Right atrium auricular region (tissue), 2 donors: ENCODE measurements at regions not wholly inside any gene's neighbourhood (a gene's known extent, or its start where the extent isn't known, plus 50 kb on each side); places are given as distances from the start of the nearest gene placed in this dataset.

Experiments
- DNase-seq: peaks from one replicate; pipeline ENCODE4 v3.0.0-alpha.2; 2019; ENCODE audit warnings: low spot score
- H3K27ac ChIP-seq, 2 donors: fragments of 200-600 bp; sonication (generic); 1 replicate in 1 of 2; 2 replicates in 1 of 2; pipeline ENCODE4 v1.5.1; 2016 to 2019
- H3K27me3 ChIP-seq, 2 donors: fragments of 200-600 bp; sonication (generic); one replicate each; pipeline versions ENCODE4 v1.5.1 to v1.6.0; 2017 to 2019
- H3K36me3 ChIP-seq: fragments of 200-600 bp; sonication (generic); one replicate; pipeline ENCODE4 v1.5.1; 2016
- H3K4me1 ChIP-seq, 2 donors: fragments of 200-600 bp; sonication (generic); one replicate each; pipeline versions ENCODE4 v1.5.1 to v1.6.0; 2017 to 2019
- H3K4me3 ChIP-seq, 2 donors: fragments of 200-600 bp; sonication (generic); 1 replicate in 1 of 2; 2 replicates in 1 of 2; pipeline ENCODE4 v1.5.1; 2017 to 2019; ENCODE audit warnings: mild to moderate bottlenecking in 1 of 2, moderate library complexity in 1 of 2
- H3K9me3 ChIP-seq, 2 donors: fragments of 200-600 bp; sonication (generic); one replicate each; pipeline ENCODE4 v1.5.1; 2019
- TF ChIP-seq, protein P1 (sequence below), 2 donors: fragments of 200-600 bp; sonication (generic); IDR thresholded peaks; one replicate each; pipeline ENCODE4 v1.5.1; 2019; ENCODE audit warnings: antibody characterized with exemption in 2 of 2

GRCh38 chr7:96539471-96539870, 170.2 kb downstream of the SEM1 start:
- Histone ChIP-seq H3K4me1 (no peaks in the 10 kb centered on the region), H3K27ac (no peak overlapping the region), H3K4me3 (no peak overlapping the region), H3K27me3 (no peaks in the 10 kb centered on the region), H3K9me3 (peaks cover 0 to 5% of the 10 kb centered on the region in 2 donors), H3K36me3 (no peaks in the 10 kb centered on the region)
- TF ChIP-seq, protein P1, sequence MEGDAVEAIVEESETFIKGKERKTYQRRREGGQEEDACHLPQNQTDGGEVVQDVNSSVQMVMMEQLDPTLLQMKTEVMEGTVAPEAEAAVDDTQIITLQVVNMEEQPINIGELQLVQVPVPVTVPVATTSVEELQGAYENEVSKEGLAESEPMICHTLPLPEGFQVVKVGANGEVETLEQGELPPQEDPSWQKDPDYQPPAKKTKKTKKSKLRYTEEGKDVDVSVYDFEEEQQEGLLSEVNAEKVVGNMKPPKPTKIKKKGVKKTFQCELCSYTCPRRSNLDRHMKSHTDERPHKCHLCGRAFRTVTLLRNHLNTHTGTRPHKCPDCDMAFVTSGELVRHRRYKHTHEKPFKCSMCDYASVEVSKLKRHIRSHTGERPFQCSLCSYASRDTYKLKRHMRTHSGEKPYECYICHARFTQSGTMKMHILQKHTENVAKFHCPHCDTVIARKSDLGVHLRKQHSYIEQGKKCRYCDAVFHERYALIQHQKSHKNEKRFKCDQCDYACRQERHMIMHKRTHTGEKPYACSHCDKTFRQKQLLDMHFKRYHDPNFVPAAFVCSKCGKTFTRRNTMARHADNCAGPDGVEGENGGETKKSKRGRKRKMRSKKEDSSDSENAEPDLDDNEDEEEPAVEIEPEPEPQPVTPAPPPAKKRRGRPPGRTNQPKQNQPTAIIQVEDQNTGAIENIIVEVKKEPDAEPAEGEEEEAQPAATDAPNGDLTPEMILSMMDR (IDR thresholded peaks at IDR 0.05), result no peak
- DNase-seq, result no peak

GRCh38 chr7:96538632-96539031, 171.0 kb downstream of the SEM1 start:
- Histone ChIP-seq H3K27me3 (no peaks in the 10 kb centered on the region), H3K27ac (no peak overlapping the region), H3K4me3 (no peak overlapping the region), H3K9me3 (peaks cover 0 to 5% of the 10 kb centered on the region in 2 donors), H3K4me1 (no peaks in the 10 kb centered on the region), H3K36me3 (no peaks in the 10 kb centered on the region)
- TF ChIP-seq, protein P1 (IDR thresholded peaks at IDR 0.05), result no peak
- no peak for DNase-seq

DNA sequence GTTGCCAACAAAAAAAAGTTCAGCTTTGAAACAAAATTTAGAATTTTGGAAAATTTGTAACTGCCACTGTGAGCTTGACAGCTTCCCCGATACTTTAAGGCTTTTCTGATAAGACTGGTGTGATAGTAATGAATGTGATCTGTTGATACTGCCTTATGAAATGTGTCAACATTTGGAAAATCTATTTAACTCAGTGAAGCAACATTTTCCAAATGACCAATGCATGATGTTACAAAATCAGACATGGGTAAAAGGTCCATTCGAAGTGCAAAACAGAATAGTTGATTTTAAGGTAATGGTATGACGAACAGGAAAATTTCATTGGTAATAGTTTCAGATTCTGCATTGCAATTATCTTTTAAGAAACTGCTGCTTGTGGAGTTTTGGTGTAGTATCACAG, 175.4 kb downstream of the SEM1 start:
- Histone ChIP-seq H3K4me3 (no peak overlapping the region), H3K36me3 (no peaks in the 10 kb centered on the region), H3K27ac (no peak overlapping the region), H3K27me3 (no peaks in the 10 kb centered on the region), H3K9me3 (peaks cover 0 to 5% of the 10 kb centered on the region in 2 donors), H3K4me1 (no peaks in the 10 kb centered on the region)
- TF ChIP-seq, protein P1 (IDR thresholded peaks at IDR 0.05), result no peak
- DNase-seq, result no peak

DNA sequence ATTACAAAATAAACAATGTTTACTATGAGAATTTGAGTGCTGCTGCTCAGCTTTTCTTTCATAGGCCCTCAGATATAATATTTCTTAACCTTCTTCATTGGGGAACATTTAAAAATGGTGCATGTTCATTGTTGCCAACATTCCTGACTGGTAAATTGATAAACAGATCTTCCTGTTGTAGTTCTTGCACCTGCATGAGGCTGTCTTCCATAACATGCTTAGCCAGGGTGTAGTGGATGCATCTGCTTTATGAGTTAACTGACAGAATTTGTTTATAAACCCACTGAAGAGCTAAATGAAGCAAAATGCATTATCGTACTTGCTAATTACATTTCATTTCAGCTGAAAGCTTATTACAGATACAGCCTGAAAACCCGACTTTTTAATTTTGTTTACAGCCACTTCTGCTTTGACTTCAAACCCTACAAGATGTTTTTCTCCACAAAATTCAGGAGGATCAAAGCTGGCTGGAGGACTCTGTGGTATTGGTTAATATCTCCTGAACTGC, 177.2 kb downstream of the SEM1 start:
- DNase-seq, result no peak
- Histone ChIP-seq H3K9me3 (no peaks in the 10 kb centered on the region), H3K27me3 (no peaks in the 10 kb centered on the region), H3K4me3 (no peak overlapping the region), H3K4me1 (no peaks in the 10 kb centered on the region), H3K36me3 (no peaks in the 10 kb centered on the region), H3K27ac (no peak overlapping the region)
- TF ChIP-seq, protein P1 (IDR thresholded peaks at IDR 0.05), result no peak

- Histone ChIP-seq H3K27ac (no peak overlapping the region), H3K27me3 (no peaks in the 10 kb centered on the region), H3K4me3 (no peak overlapping the region), H3K9me3 (no peaks in the 10 kb centered on the region), H3K36me3 (no peaks in the 10 kb centered on the region), H3K4me1 (no peaks in the 10 kb centered on the region)
- no peak for DNase-seq
- TF ChIP-seq, protein P1 (IDR thresholded peaks at IDR 0.05), result no peak
These were observed 178.3 kb downstream of the SEM1 start for GRCh38 chr7:96531331-96531730.

GRCh38 chr7:96530786-96531185, 178.9 kb downstream of the SEM1 start:
- no peak for DNase-seq
- no peaks in the 10 kb centered on the region for H3K36me3 ChIP-seq
- H3K9me3 ChIP-seq, result no peaks in the 10 kb centered on the region
- H3K4me3 ChIP-seq, result no peak overlapping the region
- H3K27ac ChIP-seq, result no peak overlapping the region
- no peaks in the 10 kb centered on the region for H3K27me3 ChIP-seq
- TF ChIP-seq, protein P1 (IDR thresholded peaks at IDR 0.05), result no peak
- H3K4me1 ChIP-seq, result no peaks in the 10 kb centered on the region
